Panc1 (cell line): ENCODE measurements at regions not wholly inside any gene's neighbourhood (a gene's known extent, or its start where the extent isn't known, plus 50 kb on each side); places are given as distances from the start of the nearest gene placed in this dataset.

Experiments
- ATAC-seq: fragments of 200-7000 bp; cut with Tn5 transposase; 2 replicates; pipeline ENCODE4 v1.9.1; 2020; ENCODE audit warnings: mild to moderate bottlenecking, moderate library complexity
- BruUV-seq: library from RNA; stranded (reverse); fragments of 400-500 nt; replicated peaks from 2 replicates; lab custom pipeline; 2021; lab: Mats Ljungman, UMichigan
- CTCF ChIA-PET: fragments of 300-600 bp; sonication (Branson Sonifier 250); formaldehyde crosslinking; loops from one replicate; lab custom pipeline; 2022; ENCODE audit warnings: antibody characterized with exemption; lab: Charles Lee
- POLR2A ChIA-PET: fragments of 300-600 bp; sonication (Branson Sonifier 250); formaldehyde crosslinking; loops from one replicate; lab custom pipeline; 2022; ENCODE audit warnings: antibody characterized with exemption; lab: Charles Lee
- DNase-seq: peaks from one replicate; pipeline ENCODE4 v3.0.0-alpha.2; 2010; ENCODE audit warnings: low read depth, low spot score
- H3K27ac ChIP-seq: 2 replicates; pipeline ENCODE4 v1.5.1; 2011; ENCODE audit warnings: mild to moderate bottlenecking, low read length, inconsistent platforms
- H3K27me3 ChIP-seq: fragments of 200-500 bp; sonication (Bioruptor generic); 2 replicates; pipeline ENCODE4 v1.6.0; 2014; ENCODE audit warnings: low read length, inconsistent platforms; ENCODE audit not compliant: control insufficient read depth, insufficient read depth
- H3K36me3 ChIP-seq: fragments of 200-500 bp; sonication (Bioruptor generic); 2 replicates; pipeline ENCODE4 v1.5.1; 2014; ENCODE audit warnings: inconsistent platforms, mild to moderate bottlenecking, low read length, moderate library complexity; ENCODE audit not compliant: control insufficient read depth, insufficient read depth
- H3K4me1 ChIP-seq: 2 replicates; pipeline ENCODE4 v1.5.1; 2011; ENCODE audit warnings: inconsistent platforms, mild to moderate bottlenecking, low read length, moderate library complexity; ENCODE audit not compliant: control insufficient read depth, insufficient read depth
- H3K4me3 ChIP-seq, 2 experiments: 2 replicates each; pipeline ENCODE4 v1.5.1; 2011 to 2012; ENCODE audit warnings: low read depth in 2 of 2, low read length in 2 of 2, mild to moderate bottlenecking in 2 of 2, inconsistent platforms in 1 of 2, moderate library complexity in 1 of 2
- H3K9me3 ChIP-seq: fragments of 200-500 bp; sonication (Bioruptor generic); 2 replicates; pipeline ENCODE4 v1.5.1; 2014; ENCODE audit warnings: low read depth, mild to moderate bottlenecking, inconsistent platforms, low read length, moderate library complexity; ENCODE audit not compliant: control insufficient read depth, insufficient read depth
- POLR2AphosphoS5 ChIP-seq: IDR thresholded peaks from 2 replicates; pipeline ENCODE4 v1.6.1; 2012; ENCODE audit warnings: mild to moderate bottlenecking, low read depth, low read length, moderate library complexity
- REST ChIP-seq, 2 experiments: IDR thresholded peaks; 2 replicates each; pipeline ENCODE4 v1.6.1; 2011 to 2012; ENCODE audit warnings: low read depth in 2 of 2, control low read depth in 1 of 2, low read length in 1 of 2, mild to moderate bottlenecking in 1 of 2, moderate library complexity in 1 of 2; ENCODE audit not compliant: insufficient read depth in 1 of 2
- SIN3A ChIP-seq: IDR thresholded peaks from 2 replicates; pipeline ENCODE4 v1.6.1; 2012; ENCODE audit warnings: low read depth, mild to moderate bottlenecking, low read length, moderate library complexity, borderline replicate concordance; ENCODE audit not compliant: insufficient read depth
- TCF7L2 ChIP-seq: IDR thresholded peaks from 2 replicates; pipeline ENCODE4 v1.6.1; 2011; ENCODE audit warnings: mild to moderate bottlenecking, low read depth, low read length, inconsistent platforms
- in situ Hi-C: cut with HindIII; loops from 2 replicates; pipeline ENCODE4 v1.10.0; 2016; ENCODE audit warnings: low sequenced_read_pairs, low pct_unique_long_range_greater_than_20kb
- intact Hi-C: fragments of 100-400 bp; cut with micrococcal nuclease; formaldehyde crosslinking; loops from one replicate; pipeline ENCODE4 v1.10.0; 2022; ENCODE audit not compliant: unreplicated experiment
- TF ChIP-seq, protein P1 (sequence below): fragments of 450-650 bp; IDR thresholded peaks from 2 replicates; pipeline ENCODE4 v1.5.1; 2017; ENCODE audit warnings: mild to moderate bottlenecking

- no peak for TF ChIP-seq REST (IDR thresholded peaks at IDR 0.05; ENCODE audit: insufficient read depth in 1 of 2, low read depth in 2 of 2, low read length in 1 of 2)
- TF ChIP-seq, protein P1, sequence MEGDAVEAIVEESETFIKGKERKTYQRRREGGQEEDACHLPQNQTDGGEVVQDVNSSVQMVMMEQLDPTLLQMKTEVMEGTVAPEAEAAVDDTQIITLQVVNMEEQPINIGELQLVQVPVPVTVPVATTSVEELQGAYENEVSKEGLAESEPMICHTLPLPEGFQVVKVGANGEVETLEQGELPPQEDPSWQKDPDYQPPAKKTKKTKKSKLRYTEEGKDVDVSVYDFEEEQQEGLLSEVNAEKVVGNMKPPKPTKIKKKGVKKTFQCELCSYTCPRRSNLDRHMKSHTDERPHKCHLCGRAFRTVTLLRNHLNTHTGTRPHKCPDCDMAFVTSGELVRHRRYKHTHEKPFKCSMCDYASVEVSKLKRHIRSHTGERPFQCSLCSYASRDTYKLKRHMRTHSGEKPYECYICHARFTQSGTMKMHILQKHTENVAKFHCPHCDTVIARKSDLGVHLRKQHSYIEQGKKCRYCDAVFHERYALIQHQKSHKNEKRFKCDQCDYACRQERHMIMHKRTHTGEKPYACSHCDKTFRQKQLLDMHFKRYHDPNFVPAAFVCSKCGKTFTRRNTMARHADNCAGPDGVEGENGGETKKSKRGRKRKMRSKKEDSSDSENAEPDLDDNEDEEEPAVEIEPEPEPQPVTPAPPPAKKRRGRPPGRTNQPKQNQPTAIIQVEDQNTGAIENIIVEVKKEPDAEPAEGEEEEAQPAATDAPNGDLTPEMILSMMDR = no peak
- no peak for TF ChIP-seq SIN3A
- no peak for TF ChIP-seq POLR2AphosphoS5
- TF ChIP-seq TCF7L2 = no peak
- DNase-seq = no peak
- H3K4me3 ChIP-seq = no peak overlapping the region
- ATAC-seq = no peak
- H3K9me3 ChIP-seq = no peaks in the 10 kb centered on the region
- POLR2A ChIA-PET = no interaction called here
- H3K36me3 ChIP-seq = no peaks in the 10 kb centered on the region
- intact Hi-C loops (no loop called here), in situ Hi-C loops (no loop called here)
- H3K4me1 ChIP-seq = no peaks in the 10 kb centered on the region
- H3K27me3 ChIP-seq = peaks cover 15% of the 10 kb centered on the region
- no TSS peak for BruUV-seq
- no peak overlapping the region for H3K27ac ChIP-seq
- CTCF ChIA-PET = no interaction called here
Observed at GRCh38 chr1:230498704-230499103, 72.6 kb upstream of the PGBD5 start.

DNA sequence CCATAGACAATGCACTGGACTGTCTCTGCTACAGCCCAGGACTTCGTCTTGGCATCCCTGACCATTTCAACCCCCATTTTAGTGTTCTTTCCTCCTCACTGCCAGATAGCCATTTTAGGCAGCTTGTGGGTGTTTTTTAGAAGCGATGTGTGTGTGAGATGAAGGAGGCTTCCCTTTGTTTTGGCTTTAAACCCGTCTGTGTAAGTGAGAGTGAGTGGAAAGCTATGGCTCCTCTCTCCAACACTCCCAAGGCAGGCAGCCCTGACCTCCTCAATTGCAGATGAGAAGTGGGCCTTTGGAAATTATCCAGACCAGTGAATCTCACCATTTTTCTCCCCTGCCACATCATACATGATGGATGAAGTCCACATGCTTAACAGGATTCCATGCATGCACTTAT lies 70.3 kb upstream of the PGBD5 start:
- no peak overlapping the region for H3K27ac ChIP-seq
- peak overlapping the region in 1 of 2 experiments; percentile 15; a peak in 1 of 4 replicates for H3K4me3 ChIP-seq
- peaks cover 15% of the 10 kb centered on the region for H3K27me3 ChIP-seq
- ATAC-seq (no peak), DNase-seq (no peak)
- in situ Hi-C loops (no loop called here), intact Hi-C loops (no loop called here)
- no TSS peak for BruUV-seq
- ChIA-PET CTCF (no interaction called here), POLR2A (no interaction called here)
- H3K9me3 ChIP-seq = no peaks in the 10 kb centered on the region
- H3K36me3 ChIP-seq = no peaks in the 10 kb centered on the region
- no peaks in the 10 kb centered on the region for H3K4me1 ChIP-seq
- no peak for TF ChIP-seq TCF7L2
- TF ChIP-seq SIN3A = no peak
- TF ChIP-seq, protein P1 = no peak
- TF ChIP-seq POLR2AphosphoS5 = no peak
- no peak for TF ChIP-seq REST (IDR thresholded peaks at IDR 0.05; ENCODE audit: insufficient read depth in 1 of 2, low read depth in 2 of 2, low read length in 1 of 2)
